22Rv1 (cell line): ENCODE measurements at regions not wholly inside any gene's neighbourhood (a gene's known extent, or its start where the extent isn't known, plus 50 kb on each side); places are given as distances from the start of the nearest gene placed in this dataset.

Experiments
- CTCF ChIP-seq: fragments of 450-650 bp; IDR thresholded peaks from 2 replicates; pipeline ENCODE4 v1.5.1; 2017; ENCODE audit warnings: mild to moderate bottlenecking
- ZFX ChIP-seq: fragments of 450-650 bp; IDR thresholded peaks from 2 replicates; pipeline ENCODE4 v1.6.1; 2017; ENCODE audit warnings: antibody characterized with exemption, borderline replicate concordance

- TF ChIP-seq CTCF (no peak), ZFX (no peak)
These were observed 115.6 kb upstream of the NKX1-1 start for GRCh38 chr4:1521821-1522361.
